HG02763 (cell line): ENCODE measurements at regions not wholly inside any gene's neighbourhood (a gene's known extent, or its start where the extent isn't known, plus 50 kb on each side); places are given as distances from the start of the nearest gene placed in this dataset.
"Not testable (repeated sequence)": the region's sequence is repeated elsewhere in the genome, so short reads cannot be mapped to it uniquely, and the experiment has no call there.

Source experiments
- ATAC-seq: cut with Tn5 transposase; IDR thresholded peaks from one replicate; pipeline ENCODE4 v1.9.1; 2021; ENCODE audit warnings: mild to moderate bottlenecking, moderate library complexity; ENCODE audit not compliant: unreplicated experiment

- ATAC-seq = no peak
Measured at GRCh38 chr1:99062192-99062591, 57.5 kb upstream of the PLPPR5 start.

- ATAC-seq = no peak
Measured at GRCh38 chr1:99069146-99069545, 64.5 kb upstream of the PLPPR5 start.

GRCh38 chr1:99078529-99078928 lies 73.9 kb upstream of the PLPPR5 start:
- ATAC-seq = not testable (repeated sequence)

- no peak for ATAC-seq
Measured at GRCh38 chr1:99082366-99082765, 77.7 kb upstream of the PLPPR5 start.

GRCh38 chr1:99083338-99083737 lies 78.7 kb upstream of the PLPPR5 start:
- ATAC-seq = no peak

- peak; percentile 58 for ATAC-seq
Measured at GRCh38 chr1:99084562-99084961, 79.9 kb upstream of the PLPPR5 start.

GRCh38 chr1:99086057-99086456 lies 81.4 kb upstream of the PLPPR5 start:
- no peak for ATAC-seq

- no peak for ATAC-seq
Measured at GRCh38 chr1:99098589-99098988, 93.9 kb upstream of the PLPPR5 start.

GRCh38 chr1:99106274-99106673 lies 101.6 kb upstream of the PLPPR5 start:
- no peak for ATAC-seq

- no peak for ATAC-seq
Measured at GRCh38 chr1:99107680-99108079, 103.0 kb upstream of the PLPPR5 start.

- no peak for ATAC-seq
Measured at GRCh38 chr1:99110140-99111041, 105.7 kb upstream of the PLPPR5 start.

- no peak for ATAC-seq
Measured at GRCh38 chr1:99115231-99115630, 110.6 kb upstream of the PLPPR5 start.

- ATAC-seq = no peak
Measured at GRCh38 chr1:99119188-99119587, 114.5 kb upstream of the PLPPR5 start.

GRCh38 chr1:99122039-99122438 lies 117.4 kb upstream of the PLPPR5 start:
- no peak for ATAC-seq

GRCh38 chr1:99123936-99124335 lies 119.3 kb upstream of the PLPPR5 start:
- ATAC-seq = no peak

GRCh38 chr1:99131546-99131945 lies 126.9 kb upstream of the PLPPR5 start:
- no peak for ATAC-seq

GRCh38 chr1:99133756-99134500 lies 129.3 kb upstream of the PLPPR5 start:
- ATAC-seq = no peak

- ATAC-seq = no peak
Measured at GRCh38 chr1:99137554-99138206, 126.6 kb upstream of the PLPPR4 start.

GRCh38 chr1:99139876-99140275 lies 124.4 kb upstream of the PLPPR4 start:
- ATAC-seq = no peak

GRCh38 chr1:99146129-99146848 lies 118.0 kb upstream of the PLPPR4 start:
- no peak for ATAC-seq

- ATAC-seq = no peak
Measured at GRCh38 chr1:99149952-99150351, 114.3 kb upstream of the PLPPR4 start.
